ENCODE measurements at regions not wholly inside any gene's neighbourhood (a gene's known extent, or its start where the extent isn't known, plus 50 kb on each side); places are given as distances from the start of the nearest gene placed in this dataset.
"Not testable (repeated sequence)": the region's sequence is repeated elsewhere in the genome, so short reads cannot be mapped to it uniquely, and the experiment has no call there.

GRCh38 chrX:150238632-150239382 is 124.3 kb upstream of the MAMLD1 start:
- no peak for DNase-seq (ENCODE audit: low spot score)

- DNase-seq (ENCODE audit: low spot score): no peak
Measured at GRCh38 chrX:150239946-150240642, 123.0 kb upstream of the MAMLD1 start.

GRCh38 chrX:150240643-150240970 is 122.5 kb upstream of the MAMLD1 start:
- DNase-seq (ENCODE audit: low spot score): no peak

GRCh38 chrX:150253959-150254620 is 109.0 kb upstream of the MAMLD1 start:
- DNase-seq (ENCODE audit: low spot score): no peak

GRCh38 chrX:150254909-150255308 is 108.2 kb upstream of the MAMLD1 start:
- DNase-seq (ENCODE audit: low spot score): no peak

GRCh38 chrX:150255441-150256296 is 107.4 kb upstream of the MAMLD1 start:
- no peak for DNase-seq (ENCODE audit: low spot score)

- DNase-seq (ENCODE audit: low spot score): no peak
Measured at GRCh38 chrX:150256297-150256650, 106.8 kb upstream of the MAMLD1 start.

- DNase-seq (ENCODE audit: low spot score): no peak
Measured at GRCh38 chrX:150257353-150258175, 105.6 kb upstream of the MAMLD1 start.

- DNase-seq (ENCODE audit: low spot score): no peak
Measured at GRCh38 chrX:150258176-150258425, 105.0 kb upstream of the MAMLD1 start.

GRCh38 chrX:150258463-150259430 is 104.4 kb upstream of the MAMLD1 start:
- no peak for DNase-seq (ENCODE audit: low spot score)

GRCh38 chrX:150262456-150262855 is 100.7 kb upstream of the MAMLD1 start:
- no peak for DNase-seq (ENCODE audit: low spot score)

- no peak for DNase-seq (ENCODE audit: low spot score)
Measured at GRCh38 chrX:150268839-150269355, 94.2 kb upstream of the MAMLD1 start.

- no peak for DNase-seq (ENCODE audit: low spot score)
Measured at GRCh38 chrX:150269605-150270254, 93.4 kb upstream of the MAMLD1 start.

- no peak for DNase-seq (ENCODE audit: low spot score)
Measured at GRCh38 chrX:150270622-150271021, 92.5 kb upstream of the MAMLD1 start.

GRCh38 chrX:150273575-150274294 is 89.4 kb upstream of the MAMLD1 start:
- DNase-seq (ENCODE audit: low spot score): not testable (repeated sequence)

GRCh38 chrX:150282953-150283352 is 80.2 kb upstream of the MAMLD1 start:
- no peak for DNase-seq (ENCODE audit: low spot score)

- no peak for DNase-seq (ENCODE audit: low spot score)
Measured at GRCh38 chrX:150291014-150291413, 72.1 kb upstream of the MAMLD1 start.

GRCh38 chrX:150293311-150294013 is 69.7 kb upstream of the MAMLD1 start:
- no peak for DNase-seq (ENCODE audit: low spot score)

All from CD4-positive, alpha-beta T cell treated with Interleukin-15 for 4 hours (primary cell).